ENCODE measurements at regions not wholly inside any gene's neighbourhood (a gene's known extent, or its start where the extent isn't known, plus 50 kb on each side); places are given as distances from the start of the nearest gene placed in this dataset.
"Not testable (repeated sequence)": the region's sequence is repeated elsewhere in the genome, so short reads cannot be mapped to it uniquely, and the experiment has no call there.

GRCh38 chr10:118965096-118965495, 64.4 kb upstream of the NANOS1 start:
- DNase-seq (ENCODE audit: low read depth, low spot score), result no peak

- DNase-seq (ENCODE audit: low read depth, low spot score), result no peak
Measured at GRCh38 chr10:118965645-118966044, 63.9 kb upstream of the NANOS1 start.

GRCh38 chr10:118966076-118966849, 63.3 kb upstream of the NANOS1 start:
- no peak for DNase-seq (ENCODE audit: low read depth, low spot score)

GRCh38 chr10:118966850-118967125, 62.7 kb upstream of the NANOS1 start:
- no peak for DNase-seq (ENCODE audit: low read depth, low spot score)

- no peak for DNase-seq (ENCODE audit: low read depth, low spot score)
Measured at GRCh38 chr10:118967160-118967559, 62.4 kb upstream of the NANOS1 start.

GRCh38 chr10:118968060-118968459, 61.5 kb upstream of the NANOS1 start:
- no peak for DNase-seq (ENCODE audit: low read depth, low spot score)

GRCh38 chr10:118968482-118968881, 61.0 kb upstream of the NANOS1 start:
- DNase-seq (ENCODE audit: low read depth, low spot score), result no peak

- no peak for DNase-seq (ENCODE audit: low read depth, low spot score)
Measured at GRCh38 chr10:118969014-118969413, 60.5 kb upstream of the NANOS1 start.

- no peak for DNase-seq (ENCODE audit: low read depth, low spot score)
Measured at GRCh38 chr10:118970770-118971169, 58.7 kb upstream of the NANOS1 start.

GRCh38 chr10:118971187-118971586, 58.3 kb upstream of the NANOS1 start:
- no peak for DNase-seq (ENCODE audit: low read depth, low spot score)

- DNase-seq (ENCODE audit: low read depth, low spot score), result no peak
Measured at GRCh38 chr10:118971876-118972275, 57.6 kb upstream of the NANOS1 start.

GRCh38 chr10:118973744-118974143, 55.8 kb upstream of the NANOS1 start:
- no peak for DNase-seq (ENCODE audit: low read depth, low spot score)

- no peak for DNase-seq (ENCODE audit: low read depth, low spot score)
Measured at GRCh38 chr10:118974951-118975350, 54.6 kb upstream of the NANOS1 start.

GRCh38 chr10:118976219-118976618, 53.3 kb upstream of the NANOS1 start:
- not testable (repeated sequence) for DNase-seq (ENCODE audit: low read depth, low spot score)

- DNase-seq (ENCODE audit: low read depth, low spot score), result no peak
Measured at GRCh38 chr10:118977022-118977599, 52.4 kb upstream of the NANOS1 start.

- DNase-seq (ENCODE audit: low read depth, low spot score), result no peak
Measured at GRCh38 chr10:118977835-118978234, 51.7 kb upstream of the NANOS1 start.

- no peak for DNase-seq (ENCODE audit: low read depth, low spot score)
Measured at GRCh38 chr10:118978316-118978997, 51.1 kb upstream of the NANOS1 start.

- DNase-seq (ENCODE audit: low read depth, low spot score), result no peak
Measured at GRCh38 chr10:118978998-118979350, 50.5 kb upstream of the NANOS1 start.

- no peak for DNase-seq (ENCODE audit: low read depth, low spot score)
Measured at GRCh38 chr10:118979661-118980060, 49.9 kb upstream of the NANOS1 start.
